GDM1 (cell line): ENCODE measurements at regions not wholly inside any gene's neighbourhood (a gene's known extent, or its start where the extent isn't known, plus 50 kb on each side); places are given as distances from the start of the nearest gene placed in this dataset.

ENCODE experiments used
- DNase-seq: peaks from one replicate; lab custom pipeline; 2025; lab: John Stamatoyannopoulos, UW

DNA sequence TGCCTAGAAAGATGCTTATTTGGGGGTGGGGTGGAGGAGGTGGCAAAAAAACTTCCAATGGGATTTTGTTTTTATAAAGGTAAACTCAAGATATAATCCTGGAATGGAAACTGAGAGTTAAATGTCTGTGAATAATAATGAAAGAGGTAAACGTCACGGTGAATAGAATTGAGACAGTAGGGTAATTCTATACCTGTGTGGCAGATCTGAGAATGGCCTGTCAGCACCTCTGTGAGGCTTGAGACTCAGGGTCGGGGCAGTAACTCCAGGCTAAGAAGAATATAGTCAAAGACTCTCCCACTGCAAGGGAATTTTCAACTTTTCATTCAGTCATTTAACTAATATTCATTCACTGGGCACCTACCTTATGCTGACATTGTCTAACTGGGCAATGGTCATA, 581.2 kb upstream of the ZNF608 start:
- DNase-seq: no peak

DNA sequence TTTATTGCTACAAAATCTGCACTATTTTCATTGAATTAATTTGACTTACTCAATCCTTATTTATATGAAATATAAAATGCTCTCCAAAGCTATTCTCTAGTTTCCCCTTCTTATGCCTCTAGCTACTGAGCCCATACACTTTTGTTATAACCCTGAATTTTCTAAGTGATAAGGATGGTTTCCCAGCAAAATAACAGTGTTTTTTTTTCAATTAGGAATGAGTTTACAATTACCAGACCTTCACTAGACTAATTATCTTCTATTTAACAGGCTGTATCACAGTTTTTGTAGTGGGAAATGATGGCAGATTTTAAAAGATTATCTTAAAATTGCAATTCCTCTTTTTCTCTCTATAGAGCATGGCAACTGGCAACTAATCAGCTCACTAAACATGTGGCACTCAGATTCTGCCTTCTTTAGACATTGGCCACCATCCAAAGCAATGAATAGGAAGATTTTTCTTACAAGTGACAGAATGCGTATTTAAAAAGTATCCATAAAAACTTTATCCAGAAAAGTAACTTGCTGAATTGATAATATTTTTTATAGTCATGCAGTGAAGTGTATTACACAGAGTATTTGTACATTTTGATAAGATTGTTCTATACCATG, 585.7 kb upstream of the ZNF608 start:
- no peak for DNase-seq

DNA sequence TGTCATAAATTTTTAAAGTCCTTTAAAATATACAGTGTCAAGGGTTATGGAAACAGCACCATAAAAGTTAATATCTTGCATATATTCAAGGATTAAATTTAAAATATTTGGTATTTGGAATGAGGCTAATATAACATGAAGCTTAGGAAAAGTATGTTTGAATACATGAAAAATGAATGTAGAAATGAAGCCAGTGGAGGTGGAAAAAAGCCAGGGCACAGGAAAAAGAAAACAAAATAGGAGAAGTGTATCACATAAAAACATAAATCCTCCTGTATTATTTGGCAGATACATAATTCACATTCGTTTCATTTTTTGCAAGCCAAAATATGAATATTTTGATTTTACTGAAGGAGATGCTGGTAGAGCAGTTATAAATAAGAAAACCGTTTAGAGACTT, 587.0 kb upstream of the ZNF608 start:
- no peak for DNase-seq

DNA sequence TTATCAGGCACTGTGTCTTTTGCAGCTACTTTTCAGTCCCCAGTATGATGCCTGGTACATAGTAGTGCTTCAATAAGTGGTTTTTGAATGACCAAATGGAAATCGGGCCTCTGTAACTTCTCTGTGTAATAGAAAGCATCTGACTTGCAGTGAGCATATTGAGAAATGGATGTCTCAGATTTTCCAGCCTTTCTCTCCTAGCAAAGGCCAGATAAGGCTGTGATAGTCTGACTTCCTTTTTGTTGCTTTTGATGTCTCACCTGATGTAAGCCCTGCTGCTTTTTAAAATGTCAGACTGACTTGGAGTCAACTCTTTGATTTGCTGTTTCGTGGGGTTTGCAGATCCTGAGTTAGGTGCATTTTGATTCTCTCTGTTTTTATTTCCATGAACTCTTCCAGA, 590.0 kb upstream of the ZNF608 start:
- DNase-seq: no peak

DNA sequence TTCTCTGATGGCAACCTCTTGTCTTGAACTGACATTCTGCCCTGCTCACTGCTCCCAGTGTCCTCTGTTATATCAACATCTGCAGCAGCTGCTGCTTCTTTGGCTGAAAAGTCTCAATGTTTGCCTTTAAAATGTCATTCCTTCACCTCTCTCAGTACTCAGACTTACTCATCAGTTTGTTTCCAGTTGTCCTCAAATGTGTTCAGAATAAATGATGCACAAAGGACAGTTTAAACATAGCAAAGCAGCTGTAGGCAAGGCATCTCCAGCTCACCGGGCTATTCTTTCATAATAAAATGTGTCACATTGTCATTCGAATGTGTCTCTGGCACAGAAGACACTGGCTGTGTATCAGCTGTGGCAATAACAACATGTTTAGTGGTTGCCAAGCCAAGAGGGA, 590.9 kb upstream of the ZNF608 start:
- DNase-seq: no peak

DNA sequence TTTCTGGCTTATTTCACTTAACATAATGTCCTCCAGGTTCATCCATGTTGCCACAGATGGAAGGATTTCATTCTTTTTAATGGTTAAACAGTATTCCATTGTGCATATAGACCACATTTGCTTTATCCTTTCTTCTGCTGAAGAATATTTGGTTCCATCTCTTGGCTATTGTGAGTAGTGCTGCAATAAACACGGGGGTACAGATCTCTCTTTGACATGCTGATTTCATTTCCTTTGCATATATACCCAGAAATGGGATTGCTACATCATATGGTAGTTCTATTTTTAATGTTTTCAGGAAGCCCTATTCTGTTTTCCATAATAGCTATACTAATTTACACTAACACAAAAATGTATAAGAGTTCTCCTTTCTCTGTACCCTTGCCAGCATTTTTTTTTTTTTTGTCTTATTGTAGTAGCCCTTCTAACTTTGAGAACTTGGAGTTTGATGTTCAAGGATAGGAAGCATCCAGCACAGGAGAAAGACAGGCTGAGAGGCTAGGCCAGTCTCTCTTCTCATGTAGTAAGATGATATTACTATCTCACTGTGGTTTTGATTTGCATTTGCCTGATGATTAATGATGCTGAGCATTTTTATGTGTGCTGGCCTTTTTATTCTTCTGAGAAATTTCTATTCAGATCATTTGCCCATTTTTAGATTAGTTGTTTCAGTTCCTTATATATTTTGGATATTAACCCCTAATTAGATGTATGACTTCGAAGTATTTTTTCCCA, 592.2 kb upstream of the ZNF608 start:
- no peak for DNase-seq

DNA sequence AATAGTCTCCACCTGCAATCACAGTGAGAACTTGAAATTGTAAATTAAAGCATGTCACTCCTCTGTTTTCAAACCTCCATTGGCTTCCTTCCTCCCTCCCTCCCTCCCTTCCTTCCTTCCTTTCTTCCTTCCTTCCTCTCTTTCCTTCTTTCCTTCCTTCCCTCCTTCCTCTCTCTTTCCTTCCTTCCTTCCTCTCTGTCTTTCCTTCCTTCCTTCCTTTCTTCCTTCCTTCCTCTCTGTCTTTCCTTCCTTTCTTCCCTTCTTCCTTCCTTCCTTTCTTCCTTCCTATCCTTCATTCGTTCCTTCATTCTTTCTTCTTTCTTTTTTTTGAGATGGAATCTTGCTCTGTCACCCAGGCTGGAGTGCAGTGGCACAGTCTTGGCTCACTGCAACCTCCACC, 595.0 kb upstream of the ZNF608 start:
- no peak for DNase-seq

DNA sequence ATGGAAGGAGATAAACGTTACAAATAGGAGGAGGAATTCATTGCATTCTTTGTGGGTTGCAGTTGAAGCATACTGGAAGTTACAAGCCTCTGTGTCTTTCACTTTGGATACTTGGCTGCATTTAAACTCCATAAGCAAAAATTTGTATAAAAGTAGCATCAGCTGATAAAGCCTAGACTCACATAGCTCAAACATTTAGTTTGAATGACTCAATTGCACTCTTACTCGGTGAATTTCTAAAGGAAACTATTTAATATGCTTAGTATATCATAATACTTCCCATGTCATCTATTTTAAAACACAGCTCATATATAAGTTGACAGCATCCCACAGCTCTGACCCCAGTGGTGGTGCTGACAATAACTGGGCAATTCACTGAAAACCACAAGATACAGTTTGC, 596.6 kb upstream of the ZNF608 start:
- no peak for DNase-seq

DNA sequence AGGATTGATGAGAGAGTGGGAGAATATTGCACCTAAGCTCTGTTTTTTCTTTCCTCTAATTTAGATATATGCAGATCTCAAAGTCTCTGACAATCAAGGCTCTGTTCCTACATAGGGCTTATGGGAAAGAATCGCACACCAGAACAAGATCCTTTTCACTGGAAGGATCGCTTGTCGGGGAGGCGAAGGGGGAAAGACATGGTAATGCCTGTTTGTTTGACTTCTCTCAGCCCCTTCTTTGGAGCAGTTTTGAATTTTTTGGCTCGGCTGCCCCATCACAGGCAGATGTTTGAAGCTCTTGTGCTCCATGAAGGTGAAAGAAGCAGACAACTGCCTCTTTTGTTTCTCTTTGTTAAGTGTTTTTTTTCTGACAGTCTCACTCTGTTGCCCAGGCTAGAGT, 599.9 kb upstream of the ZNF608 start:
- no peak for DNase-seq

DNA sequence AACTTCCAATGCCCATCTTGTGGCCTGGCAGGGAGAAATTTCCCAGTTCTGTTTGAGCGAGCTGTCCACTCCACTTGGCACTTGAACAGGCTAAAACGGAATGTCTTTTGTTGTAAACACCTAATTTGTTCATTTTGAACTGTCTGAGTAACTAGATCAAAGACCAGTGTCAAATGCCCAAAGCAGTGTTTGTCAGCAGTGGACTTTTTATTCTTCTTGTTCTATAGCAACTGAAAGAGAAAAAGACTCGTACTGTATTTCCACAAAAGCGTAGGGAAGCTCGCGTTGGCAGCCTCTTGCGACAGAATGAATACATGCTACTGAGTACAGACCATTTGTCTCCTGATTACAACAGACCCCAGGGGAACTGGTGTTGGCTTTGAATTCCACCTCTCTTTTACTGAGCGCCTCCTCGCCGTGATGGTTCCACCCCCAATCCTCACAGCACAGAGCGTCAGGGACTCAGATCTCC, 601.8 kb upstream of the ZNF608 start:
- DNase-seq: no peak

DNA sequence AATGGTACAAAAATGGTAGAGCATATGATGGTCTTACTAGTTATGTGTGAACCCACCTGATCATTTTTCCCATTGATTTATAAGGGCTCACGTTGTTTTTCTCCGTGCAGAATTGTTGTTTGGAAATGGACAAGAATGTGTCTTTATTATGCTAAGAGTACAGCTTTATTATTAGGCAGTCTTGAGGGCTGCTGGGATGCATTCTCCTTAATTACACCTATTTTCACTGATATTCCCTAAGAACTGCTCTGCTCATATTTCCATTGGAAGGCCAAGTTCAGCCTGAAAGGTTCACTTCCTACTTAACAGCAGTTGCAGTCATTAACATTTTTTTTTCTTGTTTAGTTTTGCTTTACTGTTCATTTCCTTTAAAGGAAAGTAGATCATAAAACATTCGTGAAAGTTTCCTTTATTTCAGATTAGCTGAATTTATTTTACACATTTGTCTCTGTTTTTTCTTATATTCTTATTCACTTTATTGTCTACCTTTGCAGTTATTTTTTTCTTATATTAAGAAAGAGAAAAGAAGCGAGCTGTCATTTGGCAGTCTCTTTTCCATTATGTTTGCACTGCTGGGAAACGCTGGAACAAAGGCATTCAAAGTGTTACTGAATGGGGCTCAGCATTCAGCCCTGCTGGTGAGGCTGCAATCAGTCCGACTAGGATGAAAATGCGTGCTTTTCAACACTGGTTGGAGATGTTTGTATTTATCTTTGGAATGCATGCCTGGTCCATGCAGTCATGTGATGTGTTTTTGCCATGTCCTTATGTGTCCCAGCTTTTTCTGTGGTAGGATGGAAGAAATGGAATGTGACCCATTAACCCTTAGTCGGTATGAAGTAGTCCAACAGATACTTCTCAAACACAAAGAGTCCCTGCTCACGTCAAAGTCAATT, 602.7 kb upstream of the ZNF608 start:
- DNase-seq: no peak

DNA sequence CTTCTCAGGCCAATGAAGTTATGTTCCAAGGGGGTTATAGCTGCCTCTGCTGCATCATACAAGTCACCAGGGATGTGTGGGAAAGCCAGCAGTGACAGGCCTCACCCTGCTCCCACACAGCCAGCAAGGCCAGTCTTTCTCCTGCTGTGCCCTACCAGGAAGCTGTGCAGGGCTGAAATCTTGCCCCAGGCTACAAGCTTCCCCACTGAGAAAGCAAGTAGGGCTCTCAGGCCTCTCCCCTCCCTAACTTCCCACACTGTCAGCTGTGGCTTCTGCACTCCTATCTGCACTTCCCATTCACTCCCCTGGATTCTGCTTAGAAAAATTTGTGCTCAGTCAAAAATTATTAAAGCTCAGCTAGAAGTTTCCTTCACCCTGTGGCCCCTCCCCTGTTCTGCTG, 611.2 kb upstream of the ZNF608 start:
- DNase-seq: no peak

DNA sequence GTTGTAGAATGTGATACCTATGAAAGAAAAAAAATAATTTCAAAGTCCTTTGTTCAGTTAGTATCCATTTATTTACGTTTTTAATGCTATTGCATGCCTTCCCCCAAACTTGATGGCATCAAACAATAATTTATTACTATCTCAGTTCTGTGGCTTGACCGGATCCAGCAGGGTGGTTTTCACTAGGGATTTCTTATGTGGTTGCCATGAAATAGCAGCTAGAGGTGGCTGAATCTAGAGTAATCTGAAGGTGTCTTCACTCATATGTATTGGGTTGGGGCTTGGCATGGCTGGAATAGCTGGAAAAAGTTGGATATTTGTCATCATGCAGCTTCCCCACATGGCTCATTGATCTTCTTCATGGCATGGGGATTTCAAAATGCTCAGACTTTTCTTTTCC, 619.3 kb upstream of the ZNF608 start:
- DNase-seq: no peak

DNA sequence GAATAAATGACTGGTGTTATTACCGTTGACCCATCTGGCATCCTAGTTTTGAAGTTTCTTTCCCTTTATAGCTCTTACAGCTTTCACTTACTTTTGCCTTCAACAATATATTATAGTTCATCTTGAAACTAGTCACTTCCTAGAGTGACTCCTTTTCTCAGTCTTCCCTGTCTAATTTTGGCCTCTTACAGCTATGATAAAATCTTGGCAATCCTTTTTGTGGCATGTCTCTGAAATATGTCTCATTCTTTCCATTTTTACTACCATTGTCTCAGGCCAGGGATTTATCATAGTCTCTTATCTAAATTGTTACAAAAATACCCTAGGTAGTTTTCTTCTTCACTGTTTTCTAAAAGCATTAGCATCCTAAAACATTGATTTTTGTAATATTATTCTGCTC, 621.3 kb upstream of the ZNF608 start:
- no peak for DNase-seq

DNA sequence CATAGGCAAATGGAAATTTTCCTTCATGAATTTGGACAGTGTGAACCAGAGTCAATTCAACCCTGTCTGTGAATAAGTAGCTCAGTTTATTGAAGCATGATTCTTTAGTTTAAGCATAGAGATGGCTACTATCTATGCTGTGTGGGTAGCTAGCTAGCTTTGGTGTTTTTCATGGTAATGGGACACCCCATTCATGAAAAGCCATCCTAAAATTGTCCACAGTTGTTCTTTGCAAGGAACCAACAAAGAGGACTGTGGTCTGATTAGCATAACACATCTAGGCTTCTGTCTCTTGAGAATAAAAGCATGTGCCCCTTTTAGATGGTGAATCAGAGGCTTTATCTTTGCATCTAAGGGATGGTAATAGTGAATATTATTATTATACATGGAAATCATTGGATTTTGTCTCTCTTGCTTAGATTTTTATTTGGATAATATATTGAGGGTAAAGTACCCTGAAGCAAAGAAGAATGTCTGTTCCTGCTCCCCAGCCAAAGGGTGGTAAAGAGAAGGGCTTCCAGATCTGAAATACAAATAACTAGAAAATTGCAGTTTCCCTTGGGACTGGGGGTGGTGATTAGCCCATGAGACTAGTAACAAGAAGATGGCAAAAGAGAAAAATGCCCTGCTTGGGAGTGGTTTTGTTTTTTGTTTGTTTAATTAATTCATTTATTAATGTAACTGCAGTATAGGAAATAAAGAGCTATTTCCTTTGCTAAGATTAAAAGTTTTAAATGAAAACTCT, 624.2 kb upstream of the ZNF608 start:
- DNase-seq: no peak

DNA sequence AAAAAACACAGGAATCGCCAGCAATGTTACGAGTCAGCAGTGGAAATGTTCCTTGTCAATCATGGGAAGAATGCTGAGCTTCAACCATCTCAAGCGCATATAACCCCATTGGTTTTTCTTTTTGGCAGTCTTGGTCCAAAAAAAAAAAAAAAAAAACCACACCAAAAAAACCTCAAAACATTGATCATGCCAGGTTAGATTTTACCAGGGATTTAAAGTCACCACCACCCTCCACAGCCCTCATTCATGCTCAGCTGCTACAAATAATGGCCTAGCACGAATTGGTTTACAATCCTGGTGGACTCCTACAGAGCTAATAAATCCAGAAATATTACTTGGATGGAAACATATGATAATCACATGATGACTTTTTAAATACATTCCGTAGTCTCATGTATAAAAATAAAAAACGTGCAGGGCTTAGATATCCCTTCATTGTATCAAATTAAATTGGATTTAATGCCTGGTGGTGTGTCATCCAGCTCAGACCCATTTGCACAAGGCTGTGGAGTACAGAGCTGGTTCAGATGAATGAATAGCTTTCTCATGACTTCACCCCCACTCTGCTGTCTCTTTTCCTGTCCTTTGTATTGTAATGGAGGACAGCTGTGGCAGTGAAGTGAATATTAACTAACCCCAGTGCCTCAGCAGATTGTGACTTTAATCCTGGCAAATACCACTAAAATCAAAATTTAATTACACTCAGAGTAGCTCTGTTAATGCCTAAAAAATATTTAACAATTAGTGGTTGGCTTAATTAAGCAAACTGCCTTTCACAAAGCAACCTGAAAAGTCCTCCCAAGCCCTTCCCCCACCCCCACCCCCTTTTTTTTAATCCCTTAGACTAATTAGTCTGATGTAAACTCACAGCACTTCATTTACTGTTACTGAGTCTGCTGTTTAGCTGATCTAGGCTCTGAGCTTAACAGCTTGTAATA, 626.5 kb upstream of the ZNF608 start:
- DNase-seq: no peak

DNA sequence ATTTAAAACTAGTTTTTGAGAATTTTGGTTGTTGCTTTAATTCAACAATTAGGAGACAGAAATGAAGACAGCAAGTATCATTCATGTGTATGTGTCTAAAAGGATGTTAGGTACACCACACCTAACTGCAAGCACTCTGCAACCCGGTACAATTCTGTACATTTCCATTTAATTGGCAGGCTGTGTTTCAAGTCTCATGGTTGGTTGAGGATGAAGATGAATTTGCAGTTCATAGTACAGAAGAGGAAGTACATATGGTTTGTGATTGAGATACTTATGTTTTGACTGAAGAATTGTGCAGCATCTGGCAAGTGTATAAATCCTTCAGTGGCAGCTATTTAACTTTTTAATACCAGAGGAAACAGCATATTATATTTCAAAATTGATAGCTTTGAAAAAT, 628.7 kb upstream of the ZNF608 start:
- DNase-seq: no peak

DNA sequence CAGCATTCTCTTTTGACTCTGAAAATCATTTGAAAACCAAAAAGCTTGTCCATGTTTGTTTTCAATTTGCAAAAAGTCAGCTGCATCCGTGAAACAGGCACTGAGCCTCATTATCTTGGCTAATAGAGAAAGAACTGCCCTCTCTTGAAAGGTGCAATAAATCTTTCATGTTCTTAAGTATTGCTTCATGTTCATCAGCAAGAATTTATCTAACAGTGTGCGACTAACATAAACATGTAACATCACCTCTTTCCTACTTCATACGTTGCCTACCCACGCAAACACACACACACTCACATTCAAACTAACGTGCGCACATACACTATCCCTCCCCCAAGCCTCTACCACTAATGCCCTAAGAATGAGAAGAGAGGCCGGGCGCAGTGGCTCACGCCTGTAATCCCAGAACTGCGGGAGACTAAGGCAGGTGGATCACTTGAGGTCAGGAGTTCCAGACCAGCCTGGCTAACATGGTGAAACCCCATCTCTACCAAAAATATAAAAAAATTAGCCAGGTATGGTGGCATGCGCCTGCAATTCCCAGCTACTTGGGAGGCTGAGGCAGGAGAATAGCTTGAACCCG, 629.7 kb upstream of the ZNF608 start:
- no peak for DNase-seq

DNA sequence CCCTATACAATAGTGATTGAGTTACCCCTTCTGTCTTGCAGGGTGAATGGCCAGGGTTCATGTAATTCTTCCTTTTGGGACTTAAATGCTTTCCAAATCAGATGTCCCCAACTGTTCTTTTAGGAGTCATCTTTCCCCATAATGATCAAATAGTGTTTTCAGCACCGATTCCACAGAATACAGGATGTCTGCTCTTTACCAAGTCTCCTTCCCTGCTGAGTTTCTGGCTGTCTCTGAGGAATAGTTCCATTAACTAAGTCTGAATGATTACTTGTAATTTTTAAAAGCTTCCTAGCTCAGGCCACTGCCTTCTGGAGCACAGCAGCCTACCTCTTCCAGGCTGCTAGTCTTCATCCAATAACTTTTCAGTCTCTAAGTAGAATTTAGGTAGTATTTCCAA, 630.7 kb upstream of the ZNF608 start:
- no peak for DNase-seq

DNA sequence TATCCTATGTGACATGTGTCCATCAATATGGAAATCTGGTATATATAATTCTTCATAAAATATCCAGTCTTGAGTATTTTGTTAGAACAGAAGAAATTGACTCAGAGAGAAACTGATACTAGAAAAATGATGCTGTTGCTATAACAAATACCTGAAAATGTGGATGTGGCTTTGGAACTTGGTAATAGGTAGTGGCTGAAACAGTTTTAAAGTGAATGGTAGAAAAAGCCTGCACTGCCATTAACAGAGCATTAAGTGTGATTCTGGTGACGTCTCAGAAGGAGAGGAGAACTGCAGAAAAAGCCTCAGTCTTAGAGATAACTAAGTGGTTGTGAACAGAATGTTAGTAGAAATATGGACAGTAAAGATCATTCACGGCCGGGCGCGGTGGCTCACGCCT, 634.9 kb upstream of the ZNF608 start:
- no peak for DNase-seq

DNA sequence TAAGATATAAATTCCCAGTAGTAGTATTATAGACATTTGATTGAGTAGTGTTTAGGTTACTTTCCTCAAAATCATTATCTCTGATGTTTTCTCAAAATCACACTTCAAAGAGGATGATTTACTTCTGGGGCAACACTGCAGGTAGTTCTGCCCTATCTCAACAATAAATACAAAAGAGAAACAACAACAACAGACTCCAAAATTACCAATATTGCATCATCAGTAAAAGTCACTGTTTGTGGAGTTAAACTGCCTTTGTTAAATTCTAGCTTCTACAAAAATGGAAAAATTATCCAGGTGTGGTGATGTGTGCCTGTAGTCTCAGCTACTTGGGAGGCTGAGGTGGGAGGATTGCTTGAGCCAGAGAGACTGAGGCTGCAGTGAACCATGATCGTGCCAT, 637.6 kb upstream of the ZNF608 start:
- no peak for DNase-seq
